HL-60 (cell line): ENCODE measurements at regions not wholly inside any gene's neighbourhood (a gene's known extent, or its start where the extent isn't known, plus 50 kb on each side); places are given as distances from the start of the nearest gene placed in this dataset.

ENCODE experiments used
- GABPA ChIP-seq: IDR thresholded peaks from 2 replicates; pipeline ENCODE4 v1.6.1; 2012; ENCODE audit warnings: low read depth
- POLR2AphosphoS5 ChIP-seq: IDR thresholded peaks from 2 replicates; pipeline ENCODE4 v1.6.1; 2012; ENCODE audit warnings: low read depth
- TF ChIP-seq, protein P1 (sequence below): IDR thresholded peaks from one replicate; pipeline ENCODE4 v1.5.1; 2011; ENCODE audit warnings: low read length, control low read depth, inconsistent platforms; ENCODE audit not compliant: insufficient read depth
- TF ChIP-seq, protein P2 (sequence below): IDR thresholded peaks from 2 replicates; pipeline ENCODE4 v1.6.1; 2012; ENCODE audit warnings: low read depth; ENCODE audit not compliant: insufficient replicate concordance

DNA sequence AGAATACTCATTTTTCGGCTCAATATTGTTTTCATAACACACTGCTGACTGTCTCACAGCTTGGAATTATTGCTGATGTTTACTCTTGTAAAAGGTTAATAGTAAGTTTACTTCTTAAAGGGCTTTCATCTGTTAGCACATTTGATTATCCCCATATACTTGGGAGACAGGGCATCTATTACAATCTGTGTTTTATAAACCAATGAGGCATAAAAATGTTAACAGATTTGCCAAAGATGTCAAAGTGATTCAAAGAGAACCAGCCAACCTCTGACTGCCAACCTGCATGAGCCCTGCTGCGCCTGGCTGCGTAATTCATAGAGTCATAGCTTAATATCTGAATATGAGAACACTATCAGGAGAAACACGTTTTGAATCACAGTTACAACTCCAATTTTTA lies 665.6 kb downstream of the TRIML1 start:
- TF ChIP-seq, protein P1, sequence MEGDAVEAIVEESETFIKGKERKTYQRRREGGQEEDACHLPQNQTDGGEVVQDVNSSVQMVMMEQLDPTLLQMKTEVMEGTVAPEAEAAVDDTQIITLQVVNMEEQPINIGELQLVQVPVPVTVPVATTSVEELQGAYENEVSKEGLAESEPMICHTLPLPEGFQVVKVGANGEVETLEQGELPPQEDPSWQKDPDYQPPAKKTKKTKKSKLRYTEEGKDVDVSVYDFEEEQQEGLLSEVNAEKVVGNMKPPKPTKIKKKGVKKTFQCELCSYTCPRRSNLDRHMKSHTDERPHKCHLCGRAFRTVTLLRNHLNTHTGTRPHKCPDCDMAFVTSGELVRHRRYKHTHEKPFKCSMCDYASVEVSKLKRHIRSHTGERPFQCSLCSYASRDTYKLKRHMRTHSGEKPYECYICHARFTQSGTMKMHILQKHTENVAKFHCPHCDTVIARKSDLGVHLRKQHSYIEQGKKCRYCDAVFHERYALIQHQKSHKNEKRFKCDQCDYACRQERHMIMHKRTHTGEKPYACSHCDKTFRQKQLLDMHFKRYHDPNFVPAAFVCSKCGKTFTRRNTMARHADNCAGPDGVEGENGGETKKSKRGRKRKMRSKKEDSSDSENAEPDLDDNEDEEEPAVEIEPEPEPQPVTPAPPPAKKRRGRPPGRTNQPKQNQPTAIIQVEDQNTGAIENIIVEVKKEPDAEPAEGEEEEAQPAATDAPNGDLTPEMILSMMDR = no peak
- no peak for TF ChIP-seq POLR2AphosphoS5
- TF ChIP-seq, protein P2, sequence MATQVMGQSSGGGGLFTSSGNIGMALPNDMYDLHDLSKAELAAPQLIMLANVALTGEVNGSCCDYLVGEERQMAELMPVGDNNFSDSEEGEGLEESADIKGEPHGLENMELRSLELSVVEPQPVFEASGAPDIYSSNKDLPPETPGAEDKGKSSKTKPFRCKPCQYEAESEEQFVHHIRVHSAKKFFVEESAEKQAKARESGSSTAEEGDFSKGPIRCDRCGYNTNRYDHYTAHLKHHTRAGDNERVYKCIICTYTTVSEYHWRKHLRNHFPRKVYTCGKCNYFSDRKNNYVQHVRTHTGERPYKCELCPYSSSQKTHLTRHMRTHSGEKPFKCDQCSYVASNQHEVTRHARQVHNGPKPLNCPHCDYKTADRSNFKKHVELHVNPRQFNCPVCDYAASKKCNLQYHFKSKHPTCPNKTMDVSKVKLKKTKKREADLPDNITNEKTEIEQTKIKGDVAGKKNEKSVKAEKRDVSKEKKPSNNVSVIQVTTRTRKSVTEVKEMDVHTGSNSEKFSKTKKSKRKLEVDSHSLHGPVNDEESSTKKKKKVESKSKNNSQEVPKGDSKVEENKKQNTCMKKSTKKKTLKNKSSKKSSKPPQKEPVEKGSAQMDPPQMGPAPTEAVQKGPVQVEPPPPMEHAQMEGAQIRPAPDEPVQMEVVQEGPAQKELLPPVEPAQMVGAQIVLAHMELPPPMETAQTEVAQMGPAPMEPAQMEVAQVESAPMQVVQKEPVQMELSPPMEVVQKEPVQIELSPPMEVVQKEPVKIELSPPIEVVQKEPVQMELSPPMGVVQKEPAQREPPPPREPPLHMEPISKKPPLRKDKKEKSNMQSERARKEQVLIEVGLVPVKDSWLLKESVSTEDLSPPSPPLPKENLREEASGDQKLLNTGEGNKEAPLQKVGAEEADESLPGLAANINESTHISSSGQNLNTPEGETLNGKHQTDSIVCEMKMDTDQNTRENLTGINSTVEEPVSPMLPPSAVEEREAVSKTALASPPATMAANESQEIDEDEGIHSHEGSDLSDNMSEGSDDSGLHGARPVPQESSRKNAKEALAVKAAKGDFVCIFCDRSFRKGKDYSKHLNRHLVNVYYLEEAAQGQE = no peak
- TF ChIP-seq GABPA = no peak
